PFSK-1 (cell line): ENCODE measurements at regions not wholly inside any gene's neighbourhood (a gene's known extent, or its start where the extent isn't known, plus 50 kb on each side); places are given as distances from the start of the nearest gene placed in this dataset.

Source experiments
- FOXP2 ChIP-seq: optimal IDR thresholded peaks from 2 replicates; pipeline ENCODE3; 2011; ENCODE audit warnings: borderline replicate concordance, control low read depth, inconsistent platforms; ENCODE audit not compliant: insufficient read depth; ENCODE audit errors: extremely low read length, extremely low read depth
- POLR2AphosphoS5 ChIP-seq: IDR thresholded peaks from 2 replicates; pipeline ENCODE4 v1.6.1; 2012; ENCODE audit warnings: low read depth, mild to moderate bottlenecking, control low read depth, low read length, moderate library complexity
- SIN3A ChIP-seq: IDR thresholded peaks from 2 replicates; pipeline ENCODE4 v1.6.1; 2012; ENCODE audit warnings: mild to moderate bottlenecking, low read length, moderate library complexity, borderline replicate concordance; ENCODE audit not compliant: insufficient read depth
- TAF1 ChIP-seq: IDR thresholded peaks from 2 replicates; pipeline ENCODE4 v1.6.1; 2012; ENCODE audit warnings: low read length, control low read depth, borderline replicate concordance; ENCODE audit not compliant: insufficient read depth
- TF ChIP-seq, protein P1 (sequence below), 2 experiments: IDR thresholded peaks; 2 replicates each; pipeline versions ENCODE4 v1.6.1 to v1.8.0; 2011 to 2012; ENCODE audit warnings: low read depth in 2 of 2, low read length in 2 of 2, control low read depth in 1 of 2, inconsistent platforms in 1 of 2, mild to moderate bottlenecking in 1 of 2, moderate library complexity in 1 of 2; ENCODE audit not compliant: insufficient read depth in 1 of 2

DNA sequence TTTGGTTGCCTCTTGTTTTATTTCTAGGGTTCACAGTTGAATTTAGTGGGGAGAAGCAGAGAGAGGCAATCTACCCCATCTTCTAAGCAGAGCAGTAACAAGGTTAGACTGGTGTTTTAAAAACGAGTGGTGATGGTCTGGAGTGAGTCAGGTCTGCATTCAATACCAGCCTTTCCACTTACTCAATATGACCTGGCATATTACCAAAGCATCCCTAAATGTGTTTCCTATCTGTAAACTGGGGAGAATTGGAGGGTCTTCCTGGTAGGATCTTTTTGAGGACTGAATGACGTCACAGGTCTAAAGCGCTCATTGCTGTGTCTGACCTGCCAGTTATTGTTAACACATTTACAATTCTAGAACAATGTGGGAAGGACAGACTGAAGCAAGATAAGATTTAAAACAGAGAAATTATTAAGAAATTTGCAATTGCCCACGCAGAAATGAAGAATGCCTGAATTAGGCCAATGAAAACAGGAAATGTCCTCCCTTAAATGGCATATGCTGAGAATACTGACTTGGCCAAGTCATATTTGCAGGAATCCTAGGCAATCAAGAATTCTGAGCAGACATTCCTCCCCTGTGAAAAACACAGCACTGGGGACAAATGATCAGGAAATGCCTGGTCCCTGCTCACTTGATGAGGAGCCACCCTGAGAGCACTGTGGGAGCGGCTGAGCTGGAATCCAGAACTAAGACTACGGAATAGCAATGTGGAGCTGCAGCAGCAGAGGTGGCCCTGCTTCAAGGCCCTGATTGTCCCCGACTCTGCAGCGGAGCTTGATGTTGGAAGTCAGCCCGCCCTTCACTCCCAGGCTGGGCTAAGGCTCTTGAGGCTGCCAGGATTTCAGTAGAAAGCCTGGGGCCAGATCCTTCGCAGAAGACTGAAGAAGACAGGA, 184.5 kb upstream of the CXCL12 start:
- TF ChIP-seq TAF1, result no peak
- no peak for TF ChIP-seq FOXP2

DNA sequence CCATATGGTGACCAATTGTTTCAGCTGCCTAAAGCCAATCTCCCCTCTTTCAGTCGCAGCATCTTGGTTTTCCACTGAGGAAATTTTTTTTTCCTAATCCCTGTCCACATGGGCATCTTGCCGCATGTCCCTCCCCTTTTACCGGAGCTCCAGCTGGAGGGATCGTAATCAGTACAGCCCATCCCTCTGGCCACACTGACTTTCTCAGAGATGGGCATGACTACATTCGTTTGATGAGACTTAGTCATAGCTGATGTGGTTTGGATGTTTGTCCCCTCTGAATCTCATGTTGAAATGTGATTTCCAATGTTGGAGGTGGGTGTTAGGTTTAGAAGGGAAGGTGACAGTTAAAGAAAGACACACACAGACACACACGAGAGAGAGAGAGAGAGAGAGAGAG, 186.8 kb upstream of the CXCL12 start:
- TF ChIP-seq, protein P1, sequence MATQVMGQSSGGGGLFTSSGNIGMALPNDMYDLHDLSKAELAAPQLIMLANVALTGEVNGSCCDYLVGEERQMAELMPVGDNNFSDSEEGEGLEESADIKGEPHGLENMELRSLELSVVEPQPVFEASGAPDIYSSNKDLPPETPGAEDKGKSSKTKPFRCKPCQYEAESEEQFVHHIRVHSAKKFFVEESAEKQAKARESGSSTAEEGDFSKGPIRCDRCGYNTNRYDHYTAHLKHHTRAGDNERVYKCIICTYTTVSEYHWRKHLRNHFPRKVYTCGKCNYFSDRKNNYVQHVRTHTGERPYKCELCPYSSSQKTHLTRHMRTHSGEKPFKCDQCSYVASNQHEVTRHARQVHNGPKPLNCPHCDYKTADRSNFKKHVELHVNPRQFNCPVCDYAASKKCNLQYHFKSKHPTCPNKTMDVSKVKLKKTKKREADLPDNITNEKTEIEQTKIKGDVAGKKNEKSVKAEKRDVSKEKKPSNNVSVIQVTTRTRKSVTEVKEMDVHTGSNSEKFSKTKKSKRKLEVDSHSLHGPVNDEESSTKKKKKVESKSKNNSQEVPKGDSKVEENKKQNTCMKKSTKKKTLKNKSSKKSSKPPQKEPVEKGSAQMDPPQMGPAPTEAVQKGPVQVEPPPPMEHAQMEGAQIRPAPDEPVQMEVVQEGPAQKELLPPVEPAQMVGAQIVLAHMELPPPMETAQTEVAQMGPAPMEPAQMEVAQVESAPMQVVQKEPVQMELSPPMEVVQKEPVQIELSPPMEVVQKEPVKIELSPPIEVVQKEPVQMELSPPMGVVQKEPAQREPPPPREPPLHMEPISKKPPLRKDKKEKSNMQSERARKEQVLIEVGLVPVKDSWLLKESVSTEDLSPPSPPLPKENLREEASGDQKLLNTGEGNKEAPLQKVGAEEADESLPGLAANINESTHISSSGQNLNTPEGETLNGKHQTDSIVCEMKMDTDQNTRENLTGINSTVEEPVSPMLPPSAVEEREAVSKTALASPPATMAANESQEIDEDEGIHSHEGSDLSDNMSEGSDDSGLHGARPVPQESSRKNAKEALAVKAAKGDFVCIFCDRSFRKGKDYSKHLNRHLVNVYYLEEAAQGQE (IDR thresholded peaks at IDR 0.05; ENCODE audit: insufficient read depth in 1 of 2, low read depth in 2 of 2, low read length in 2 of 2), result no peak
- TF ChIP-seq TAF1 (no peak), POLR2AphosphoS5 (no peak), SIN3A (no peak), FOXP2 (no peak)

DNA sequence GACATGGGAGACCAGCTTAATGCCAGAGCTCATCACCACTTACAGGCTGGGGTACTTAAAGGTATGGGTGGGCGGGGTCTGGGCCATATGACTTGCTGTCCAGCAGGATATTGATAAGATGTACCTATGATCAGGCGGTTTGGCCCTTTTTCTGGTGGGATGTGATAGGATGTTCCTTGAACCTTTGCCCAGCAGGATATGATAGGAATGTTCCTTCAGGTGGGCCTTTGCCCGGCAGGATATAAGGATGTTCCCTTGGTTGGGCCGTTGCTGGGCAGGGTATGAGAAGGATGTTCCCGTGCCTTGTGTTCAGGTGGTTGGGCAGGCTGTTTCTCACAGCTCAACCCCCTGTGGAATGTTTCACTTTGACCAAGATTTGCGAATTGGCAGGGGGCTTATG, 187.2 kb upstream of the CXCL12 start:
- TF ChIP-seq, protein P1 (IDR thresholded peaks at IDR 0.05; ENCODE audit: insufficient read depth in 1 of 2, low read depth in 2 of 2, low read length in 2 of 2), result no peak
- TF ChIP-seq TAF1, result no peak
- no peak for TF ChIP-seq POLR2AphosphoS5
- TF ChIP-seq SIN3A, result no peak
- no peak for TF ChIP-seq FOXP2

DNA sequence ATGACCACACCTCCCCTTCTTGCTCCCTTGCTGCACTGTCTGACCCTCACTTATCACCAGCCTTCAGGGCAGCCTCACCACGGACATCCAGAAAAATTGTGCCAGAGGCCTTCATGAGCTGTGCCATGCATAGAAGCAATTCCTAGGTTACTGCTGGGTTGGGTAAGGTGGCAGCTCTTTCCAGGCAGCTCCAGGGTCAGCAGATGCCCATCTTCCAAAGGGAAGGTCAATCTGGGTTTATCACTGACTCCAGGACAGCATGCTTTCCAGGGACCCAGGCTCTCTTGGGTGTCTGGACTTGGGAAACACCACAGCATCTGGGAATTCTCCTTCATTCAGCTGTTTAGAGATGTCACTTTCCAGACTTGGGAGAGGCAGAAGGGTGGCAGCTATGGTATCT, 188.9 kb upstream of the CXCL12 start:
- TF ChIP-seq, protein P1 (IDR thresholded peaks at IDR 0.05; ENCODE audit: insufficient read depth in 1 of 2, low read depth in 2 of 2, low read length in 2 of 2), result no peak
- no peak for TF ChIP-seq POLR2AphosphoS5
- TF ChIP-seq FOXP2, result no peak

DNA sequence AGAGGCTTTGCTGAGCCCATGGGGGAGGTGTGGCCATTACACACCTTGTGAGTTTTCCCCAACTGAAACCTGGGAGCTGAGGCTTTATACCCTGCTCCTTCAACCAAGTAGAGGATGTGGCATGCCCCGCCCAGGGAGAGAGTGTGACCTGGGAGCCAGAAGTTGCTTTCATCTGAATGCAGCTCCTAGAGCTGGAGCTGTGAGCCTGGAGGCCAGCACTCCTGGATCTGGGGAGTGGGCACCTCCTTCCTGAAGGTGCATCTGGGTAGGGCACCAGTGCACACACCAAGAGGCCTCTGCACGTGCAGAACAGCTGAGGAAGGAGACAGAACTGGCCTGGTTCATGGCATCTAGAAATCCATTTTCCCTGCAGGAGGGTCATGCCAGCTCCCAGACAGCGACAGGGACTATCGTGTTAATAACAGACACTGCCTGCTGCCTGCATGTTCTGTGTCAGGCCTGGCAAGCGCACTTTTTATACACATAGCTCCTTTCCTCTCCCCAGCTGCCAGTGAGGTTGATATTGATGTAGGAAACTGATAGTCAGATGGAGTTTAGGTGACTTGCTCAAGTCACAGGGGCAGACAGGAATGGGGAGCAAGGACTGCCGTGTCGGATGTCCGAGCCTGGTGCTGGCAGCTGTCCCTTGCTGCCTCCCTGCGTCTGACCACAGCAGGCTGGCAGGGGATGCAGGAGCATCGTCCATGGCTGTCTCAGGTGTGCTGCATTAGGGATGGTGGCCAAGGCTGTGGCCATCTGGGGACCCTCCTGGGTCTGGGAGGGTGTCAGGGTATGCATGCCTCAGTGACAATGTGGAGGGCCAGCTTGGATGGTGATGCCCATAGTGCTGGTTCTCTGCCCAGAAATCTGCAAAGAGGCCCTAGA, 189.9 kb upstream of the CXCL12 start:
- TF ChIP-seq FOXP2 (no peak), POLR2AphosphoS5 (no peak), SIN3A (no peak), TAF1 (no peak)
- TF ChIP-seq, protein P1 (IDR thresholded peaks at IDR 0.05; ENCODE audit: insufficient read depth in 1 of 2, low read depth in 2 of 2, low read length in 2 of 2), result no peak
